GM12878 (cell line): ENCODE measurements at regions not wholly inside any gene's neighbourhood (a gene's known extent, or its start where the extent isn't known, plus 50 kb on each side); places are given as distances from the start of the nearest gene placed in this dataset.

Experiments used
- ATAC-seq: fragments of 200-7000 bp; cut with Tn5 transposase; 3 replicates; pipeline ENCODE4 v1.9.1; 2020; ENCODE audit warnings: mild to moderate bottlenecking, moderate library complexity
- BruUV-seq: library from RNA; stranded (reverse); fragments of 400-500 nt; replicated peaks from 2 replicates; lab custom pipeline; 2021; lab: Mats Ljungman, UMichigan
- CTCF ChIA-PET: fragments of 300-600 bp; sonication (Branson Sonifier 250); formaldehyde crosslinking; extraction: SDS; loops from one replicate; lab custom pipeline; 2021; ENCODE audit warnings: inconsistent platforms; lab: Yijun Ruan, JAX
- POLR2A ChIA-PET: fragments of 350-600 bp; formaldehyde crosslinking; extraction: SDS; loops from one replicate; lab custom pipeline; 2021; ENCODE audit warnings: inconsistent platforms; lab: Charles Lee
- RAD21 ChIA-PET: fragments of 300-600 bp; sonication (Branson Sonifier 250); formaldehyde crosslinking; loops from one replicate; lab custom pipeline; 2023; ENCODE audit warnings: antibody characterized with exemption; ENCODE audit not compliant: unreplicated experiment; lab: Charles Lee
- SMC1A ChIA-PET: fragments of 300-600 bp; sonication (Branson Sonifier 250); formaldehyde crosslinking; loops from one replicate; lab custom pipeline; 2023; ENCODE audit not compliant: unreplicated experiment, uncharacterized antibody; lab: Charles Lee
- DNase-seq: peaks from one replicate; pipeline ENCODE4 v3.0.0-alpha.2; 2011; ENCODE audit warnings: low read depth, low spot score
- FAIRE-seq: peaks from 3 replicates; lab custom pipeline; 2011; peaks lifted over from hg19 to GRCh38; lab: Jason Lieb, UNC
- H2AFZ ChIP-seq: 2 replicates; pipeline ENCODE4 v1.6.0; 2011; ENCODE audit warnings: low read depth, low read length, control low read depth; ENCODE audit not compliant: control insufficient read depth
- H3K27ac ChIP-seq: 2 replicates; pipeline ENCODE4 v1.5.1; 2011; ENCODE audit warnings: control low read depth; ENCODE audit not compliant: control insufficient read depth, insufficient read depth
- H3K27me3 ChIP-seq, 2 experiments: replicated peaks in 1 of 2; 2 replicates each; pipeline versions ENCODE4 v1.6.0 to v1.6.1; 2011; ENCODE audit warnings: low read length in 1 of 2; ENCODE audit not compliant: control insufficient read depth in 2 of 2, insufficient read depth in 2 of 2
- H3K36me3 ChIP-seq, 2 experiments: 2 replicates each; pipeline ENCODE4 v1.5.1; 2011; ENCODE audit warnings: low read length in 1 of 2; ENCODE audit not compliant: control insufficient read depth in 2 of 2, insufficient read depth in 2 of 2
- H3K4me1 ChIP-seq: 2 replicates; pipeline ENCODE4 v1.6.1; 2011; ENCODE audit warnings: mild to moderate bottlenecking, low read length, moderate library complexity, mixed read lengths; ENCODE audit not compliant: control insufficient read depth, insufficient read depth
- H3K4me2 ChIP-seq: 2 replicates; pipeline ENCODE4 v1.6.0; 2011; ENCODE audit warnings: control low read depth; ENCODE audit not compliant: control insufficient read depth, insufficient read depth
- H3K4me3 ChIP-seq: fragments of 200-600 bp; sonication (generic); 2 replicates; pipeline ENCODE4 v1.5.1; 2016
- H3K79me2 ChIP-seq: 2 replicates; pipeline ENCODE4 v1.6.0; 2011; ENCODE audit warnings: low read length; ENCODE audit not compliant: control insufficient read depth, insufficient read depth
- H3K9ac ChIP-seq: 2 replicates; pipeline ENCODE4 v1.8.0; 2011; ENCODE audit warnings: low read length, control low read depth, mixed read lengths; ENCODE audit not compliant: control insufficient read depth, insufficient read depth
- H3K9me3 ChIP-seq: replicated peaks from 3 replicates; pipeline ENCODE4 v1.5.1; 2011; ENCODE audit warnings: mild to moderate bottlenecking, low read length; ENCODE audit not compliant: control insufficient read depth, insufficient read depth
- H4K20me1 ChIP-seq: 2 replicates; pipeline ENCODE4 v1.6.0; 2011; ENCODE audit not compliant: control insufficient read depth, insufficient read depth
- BHLHE40 ChIP-seq, 2 experiments: fragments of 450-650 bp in 1 of 2; IDR thresholded peaks; 2 replicates each; pipeline ENCODE4 v1.6.1; 2011 to 2017; ENCODE audit warnings: low read depth in 2 of 2, borderline replicate concordance in 1 of 2, improper control_type of control experiment in 1 of 2, low read length in 1 of 2, mild to moderate bottlenecking in 1 of 2
- CBX5 ChIP-seq: sonication (generic); IDR thresholded peaks from 2 replicates; pipeline ENCODE4 v1.6.1; 2016; ENCODE audit warnings: low read depth, moderate library complexity, mild to moderate bottlenecking, inconsistent platforms
- CREM ChIP-seq: IDR thresholded peaks from 2 replicates; pipeline ENCODE4 v1.6.1; 2014; ENCODE audit warnings: antibody characterized with exemption, low read depth
- E2F4 ChIP-seq: IDR thresholded peaks from 2 replicates; pipeline ENCODE4 v1.6.1; 2012; ENCODE audit warnings: low read depth, low read length, improper control_type of control experiment
- HCFC1 ChIP-seq: fragments of 150-350 bp; IDR thresholded peaks from 2 replicates; pipeline ENCODE4 v1.6.1; 2014; ENCODE audit warnings: low read length
- JUND ChIP-seq: IDR thresholded peaks from 2 replicates; pipeline ENCODE4 v1.6.1; 2012; ENCODE audit warnings: low read depth, mild to moderate bottlenecking, low read length, improper control_type of control experiment, moderate library complexity
- LARP7 ChIP-seq: fragments of 450-650 bp; IDR thresholded peaks from 2 replicates; pipeline ENCODE4 v1.6.1; 2017; ENCODE audit warnings: mild to moderate bottlenecking
- MEF2A ChIP-seq: IDR thresholded peaks from 2 replicates; pipeline ENCODE4 v1.6.1; 2011; ENCODE audit warnings: low read depth, mild to moderate bottlenecking, low read length, moderate library complexity; ENCODE audit not compliant: insufficient read depth
- MEF2B ChIP-seq: fragments of 450-650 bp; IDR thresholded peaks from 2 replicates; pipeline ENCODE4 v1.6.1; 2018; ENCODE audit warnings: mild to moderate bottlenecking, moderate library complexity; ENCODE audit not compliant: partially characterized antibody, poor library complexity, severe bottlenecking
- POLR2A ChIP-seq: IDR thresholded peaks from 2 replicates; pipeline ENCODE4 v1.6.1; 2011; ENCODE audit warnings: low read depth, mild to moderate bottlenecking, low read length
- POLR2AphosphoS5 ChIP-seq: IDR thresholded peaks from 2 replicates; pipeline ENCODE4 v1.6.1; 2011; ENCODE audit warnings: mild to moderate bottlenecking, low read length, inconsistent platforms
- RAD51 ChIP-seq: fragments of 450-650 bp; IDR thresholded peaks from 2 replicates; pipeline ENCODE4 v1.6.1; 2016; ENCODE audit warnings: moderate library complexity, mild to moderate bottlenecking, inconsistent platforms
- REST ChIP-seq: IDR thresholded peaks from 2 replicates; pipeline ENCODE4 v1.6.1; 2012; ENCODE audit warnings: mild to moderate bottlenecking, low read depth, low read length
- SKIL ChIP-seq: fragments of 450-650 bp; IDR thresholded peaks from 2 replicates; pipeline ENCODE4 v1.6.1; 2017; ENCODE audit warnings: mild to moderate bottlenecking, low read depth, inconsistent platforms; ENCODE audit not compliant: poor library complexity, severe bottlenecking
- SMAD5 ChIP-seq: IDR thresholded peaks from 2 replicates; pipeline ENCODE4 v1.6.1; 2016; ENCODE audit warnings: antibody characterized with exemption, low read depth
- SMARCA5 ChIP-seq: fragments of 450-650 bp; IDR thresholded peaks from 2 replicates; pipeline ENCODE4 v1.6.1; 2017; ENCODE audit warnings: mild to moderate bottlenecking
- SREBF1 ChIP-seq: IDR thresholded peaks from 2 replicates; pipeline ENCODE4 v1.6.1; 2012; ENCODE audit warnings: mild to moderate bottlenecking, low read length
- ZNF207 ChIP-seq: fragments of 450-650 bp; IDR thresholded peaks from 2 replicates; pipeline ENCODE4 v1.6.1; 2014; ENCODE audit warnings: antibody characterized with exemption, mild to moderate bottlenecking, borderline replicate concordance
- WGBS: methylation state at CpG from one replicate; pipeline ENCODE4 v1.1.6; 2016; ENCODE audit warnings: low lambda C conversion rate; ENCODE audit not compliant: insufficient replicate concordance, insufficient coverage; ENCODE audit errors: missing lambda C conversion rate; 5-methylcytosine and 5-hydroxymethylcytosine counted together
- in situ Hi-C: fragments of 300-500 bp; cut with MboI; formaldehyde crosslinking; loops from 9 replicates; pipeline ENCODE4 v1.14.3; 2018; ENCODE audit warnings: mixed read lengths
- intact Hi-C: fragments of 100-400 bp; cut with micrococcal nuclease; formaldehyde crosslinking; loops from one replicate; pipeline ENCODE4 v1.14.2; 2022; ENCODE audit not compliant: unreplicated experiment

GRCh38 chr4:155604718-155605626 lies 61.7 kb upstream of the GUCY1A1 start:
- Histone ChIP-seq H2AFZ (no peak overlapping the region), H4K20me1 (no peaks in the 10 kb centered on the region), H3K27ac (no peak overlapping the region), H3K36me3 (no peaks in the 10 kb centered on the region), H3K27me3 (no peaks in the 10 kb centered on the region), H3K4me2 (no peak overlapping the region), H3K9ac (no peak overlapping the region), H3K9me3 (no peaks in the 10 kb centered on the region), H3K4me3 (no peak overlapping the region), H3K4me1 (no peaks in the 10 kb centered on the region), H3K79me2 (no peaks in the 10 kb centered on the region)
- no TSS peak for BruUV-seq
- CTCF ChIA-PET, result no interaction called here
- POLR2A ChIA-PET, result interaction anchor here (0.5 kb wide), 1 partner anchor 20 kb away, joined by 6 read pairs; no protein-coding TSS in a partner anchor
- RAD21 ChIA-PET, result no interaction called here
- TF ChIP-seq ZNF207 (no peak), POLR2A (no peak), RAD51 (no peak), CBX5 (no peak), REST (no peak), HCFC1 (no peak), MEF2A (no peak), SMARCA5 (no peak), SREBF1 (no peak), E2F4 (no peak), SMAD5 (no peak), LARP7 (no peak), JUND (no peak), BHLHE40 (IDR thresholded peaks at IDR 0.05; ENCODE audit: borderline replicate concordance in 1 of 2, low read depth in 2 of 2, low read length in 1 of 2) (no peak), SKIL (no peak), POLR2AphosphoS5 (no peak), MEF2B (no peak), CREM (no peak)
- FAIRE-seq, result no peak
- SMC1A ChIA-PET, result interaction anchor here (0.6 to 1.9 kb wide), 8 partner anchors 9 to 98 kb away, joined by 3 to 6 read pairs (median 4); no protein-coding TSS in a partner anchor
- ATAC-seq, result no peak
- WGBS, result 14% methylated on average over 4 of the region's 4 CpGs
- in situ Hi-C loops, result no loop called here
- intact Hi-C loops, result no loop called here
- no peak for DNase-seq
